ENCODE measurements at regions not wholly inside any gene's neighbourhood (a gene's known extent, or its start where the extent isn't known, plus 50 kb on each side); places are given as distances from the start of the nearest gene placed in this dataset.

DNA sequence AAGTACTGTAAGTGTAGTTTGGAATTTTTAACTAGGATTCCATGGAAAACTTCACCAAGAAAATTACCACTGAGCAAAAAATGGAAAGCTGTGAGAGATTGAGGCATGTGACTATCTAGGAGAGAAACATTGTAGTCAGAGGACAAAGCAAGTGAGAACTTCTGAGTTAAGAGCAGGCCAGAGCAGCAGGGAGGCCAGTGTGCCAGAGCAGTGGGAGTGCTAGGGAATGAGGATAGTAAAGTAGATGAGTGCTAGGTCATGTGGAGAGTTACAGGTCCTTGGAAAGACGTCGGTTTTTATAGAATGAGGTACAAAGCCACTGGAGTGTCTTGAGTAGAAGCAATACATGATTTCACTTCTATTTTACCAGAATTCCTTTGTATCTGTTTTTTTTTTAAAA lies 52.7 kb upstream of the FAT4 start:
- TF ChIP-seq ZNF274 (IDR thresholded peaks at IDR 0.05; ENCODE audit: borderline replicate concordance, extremely low read depth, low read length), result no peak
- TF ChIP-seq SUZ12 (IDR thresholded peaks at IDR 0.05; ENCODE audit: low read length), result no peak
- TF ChIP-seq RBBP5 (IDR thresholded peaks at IDR 0.05; ENCODE audit: borderline replicate concordance, low read depth, low read length), result no peak
- TF ChIP-seq MAFK (IDR thresholded peaks at IDR 0.05; ENCODE audit: low read depth, low read length), result no peak
- ChIA-PET CTCF (ENCODE audit: partially characterized antibody) (no interaction called here), POLR2A (ENCODE audit: partially characterized antibody) (no interaction called here)
- Histone ChIP-seq H3K79me1 (ENCODE audit: low read depth, low read length) (no peaks in the 10 kb centered on the region), H3K4me2 (ENCODE audit: insufficient read depth in 1 of 2, low read depth in 2 of 2, low read length in 2 of 2) (no peak overlapping the region), H2BK120ac (replicated peaks; ENCODE audit: low read depth, low read length) (no peak overlapping the region), H3K4ac (replicated peaks; ENCODE audit: insufficient read length, low read depth, low read length) (no peak overlapping the region), H3K4me3 (ENCODE audit: extremely low read depth in 1 of 4, insufficient read depth in 2 of 4, low read depth in 3 of 4, low read length in 4 of 4) (no peak overlapping the region), H4K91ac (replicated peaks; ENCODE audit: insufficient read length, low read length) (no peak overlapping the region), H4K5ac (ENCODE audit: insufficient read length, low read depth, low read length) (no peak overlapping the region), H4K20me1 (replicated peaks in 1 of 2; ENCODE audit: control insufficient read depth in 1 of 2, insufficient read depth in 2 of 2, low read length in 2 of 2) (no peaks in the 10 kb centered on the region), H3K56ac (replicated peaks; ENCODE audit: insufficient read length, low read depth, low read length) (no peak overlapping the region), H3K18ac (ENCODE audit: extremely low read depth, low read length) (no peak overlapping the region), H3K79me2 (ENCODE audit: control insufficient read depth in 1 of 2, insufficient read depth in 2 of 2, low read length in 2 of 2) (no peaks in the 10 kb centered on the region), H2AK5ac (ENCODE audit: low read depth, low read length) (no peak overlapping the region), H3K14ac (ENCODE audit: insufficient read length) (no peak overlapping the region), H3K9ac (replicated peaks in 1 of 4; ENCODE audit: extremely low read depth in 1 of 4, low read depth in 3 of 4, low read length in 3 of 4) (no peak overlapping the region), H3K23ac (ENCODE audit: insufficient read length) (no peak overlapping the region), H3K27ac (ENCODE audit: low read depth, low read length) (no peak overlapping the region), H3K27me3 (replicated peaks in 1 of 4; ENCODE audit: control insufficient read depth in 3 of 4, extremely low read depth in 1 of 4, insufficient read depth in 3 of 4, low read length in 3 of 4) (no peaks in the 10 kb centered on the region), H2BK12ac (ENCODE audit: low read depth, low read length) (no peak overlapping the region), H3K23me2 (ENCODE audit: low read depth, low read length) (no peaks in the 10 kb centered on the region), H2AFZ (ENCODE audit: low read length) (0 out of 2 replicates have a peak overlapping the region, but pooled peaks have one; percentile 15), H2BK15ac (ENCODE audit: low read length) (no peak overlapping the region), H4K8ac (ENCODE audit: extremely low read depth, insufficient read depth, low read length) (no peak overlapping the region), H3K9me3 (ENCODE audit: insufficient read depth in 2 of 2, low read depth in 1 of 2, low read length in 1 of 2) (no peaks in the 10 kb centered on the region), H3K4me1 (replicated peaks in 1 of 4; ENCODE audit: control insufficient read depth in 3 of 4, insufficient read depth in 4 of 4, low read length in 3 of 4) (peaks cover 0 to 2% (median 2%) of the 10 kb centered on the region in 4 experiments; a peak in 3 of 7 replicates), H2BK20ac (ENCODE audit: low read length) (no peak overlapping the region), H3K36me3 (ENCODE audit: control insufficient read depth in 2 of 4, insufficient read depth in 4 of 4, low read length in 3 of 4) (no peaks in the 10 kb centered on the region), H2BK5ac (ENCODE audit: low read depth, low read length) (no peak overlapping the region)
- DNase-seq (ENCODE audit: low read depth in 1 of 2, low spot score in 2 of 2), result no peak
- WGBS, 2 experiments (ENCODE audit: extremely low coverage in 1 of 2, insufficient coverage in 1 of 2, insufficient read length in 1 of 2, insufficient replicate concordance in 2 of 2, low coverage in 1 of 2, low lambda C conversion rate in 2 of 2, missing lambda C conversion rate in 1 of 2), result 78% methylated on average over 2 of the region's 2 CpGs; no CpG with 5 or more reads in 1 of the 2 experiments
- FAIRE-seq, result no peak

Measured in H1 (cell line).